Effector memory CD8-positive, alpha-beta T cell (primary cell): ENCODE measurements at regions not wholly inside any gene's neighbourhood (a gene's known extent, or its start where the extent isn't known, plus 50 kb on each side); places are given as distances from the start of the nearest gene placed in this dataset.
"Not testable (repeated sequence)": the region's sequence is repeated elsewhere in the genome, so short reads cannot be mapped to it uniquely, and the experiment has no call there.

Experiments
- ATAC-seq: fragments of 150-1000 bp; cut with Tn5 transposase; replicated peaks from 2 replicates; pipeline ENCODE4 v1.10.0; 2021; ENCODE audit warnings: mild to moderate bottlenecking, moderate library complexity
- DNase-seq, 3 experiments: peaks; one replicate each; pipeline ENCODE4 v3.0.0; 2021
- H3K27ac Mint-ChIP-seq, 2 donors: one replicate each; pipeline ENCODE4 v1.8.0; 2022; ENCODE audit warnings: mild to moderate bottlenecking in 2 of 2, mixed read lengths in 2 of 2, moderate library complexity in 2 of 2
- H3K27me3 Mint-ChIP-seq, 2 donors: one replicate each; pipeline ENCODE4 v1.8.0; 2022; ENCODE audit warnings: mixed read lengths in 2 of 2
- H3K36me3 Mint-ChIP-seq: one replicate; pipeline ENCODE4 v1.8.0; 2022; ENCODE audit warnings: mild to moderate bottlenecking, moderate library complexity, mixed read lengths; ENCODE audit not compliant: insufficient read depth
- H3K4me1 Mint-ChIP-seq, 2 donors: one replicate each; pipeline ENCODE4 v1.8.0; 2022; ENCODE audit warnings: low read depth in 2 of 2, mixed read lengths in 2 of 2
- H3K4me3 Mint-ChIP-seq, 2 donors: one replicate each; pipeline ENCODE4 v1.8.0; 2022; ENCODE audit warnings: mild to moderate bottlenecking in 2 of 2, mixed read lengths in 2 of 2, moderate library complexity in 2 of 2
- H3K9me3 Mint-ChIP-seq, 2 donors: one replicate each; pipeline ENCODE4 v1.8.0; 2022; ENCODE audit warnings: mixed read lengths in 2 of 2

- no peaks in the 10 kb centered on the region for H3K9me3 Mint-ChIP-seq
- H3K27ac Mint-ChIP-seq, result no peak overlapping the region
- no peaks in the 10 kb centered on the region for H3K36me3 Mint-ChIP-seq
- ATAC-seq (no peak), DNase-seq (no peak)
- H3K27me3 Mint-ChIP-seq, result peaks cover 0 to 8% of the 10 kb centered on the region in 2 donors
- peaks cover 0 to 3% of the 10 kb centered on the region in 2 donors for H3K4me1 Mint-ChIP-seq
- H3K4me3 Mint-ChIP-seq, result no peak overlapping the region
Measured at GRCh38 chr7:140283472-140283871, 106.7 kb upstream of the KDM7A start.

- Mint-ChIP-seq H3K4me1 (peaks cover 0 to 4% of the 10 kb centered on the region in 2 donors), H3K4me3 (no peak overlapping the region), H3K27ac (no peak overlapping the region), H3K9me3 (no peaks in the 10 kb centered on the region), H3K36me3 (no peaks in the 10 kb centered on the region), H3K27me3 (peaks cover 0 to 8% of the 10 kb centered on the region in 2 donors)
- DNase-seq (no peak), ATAC-seq (no peak)
Measured at GRCh38 chr7:140281960-140282359, 105.2 kb upstream of the KDM7A start.

DNA sequence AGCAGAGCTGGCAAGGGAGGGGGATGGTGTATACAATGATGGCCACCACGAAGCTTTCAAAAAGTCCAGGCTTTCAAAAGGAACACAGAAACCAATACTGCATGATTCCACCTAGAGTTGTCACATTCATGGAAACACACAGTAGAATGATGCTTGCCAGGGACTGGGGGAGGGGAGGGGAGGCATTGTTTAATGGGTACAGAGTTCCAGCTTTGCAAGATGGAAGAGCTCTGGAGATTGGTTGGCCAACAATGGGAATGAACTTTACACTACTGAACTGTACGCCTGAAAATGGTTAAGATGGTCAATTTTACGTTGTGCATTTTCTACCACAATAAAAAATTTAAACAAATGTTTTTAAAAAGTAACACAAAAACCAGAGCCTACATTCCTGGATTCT, 104.5 kb upstream of the KDM7A start:
- no peak for DNase-seq
- no peak for ATAC-seq
- Mint-ChIP-seq H3K27ac (no peak overlapping the region), H3K27me3 (peaks cover 0 to 8% of the 10 kb centered on the region in 2 donors), H3K36me3 (no peaks in the 10 kb centered on the region), H3K4me3 (no peak overlapping the region), H3K9me3 (no peaks in the 10 kb centered on the region), H3K4me1 (peaks cover 0 to 4% of the 10 kb centered on the region in 2 donors)

- Mint-ChIP-seq H3K4me3 (no peak overlapping the region), H3K9me3 (no peaks in the 10 kb centered on the region), H3K27me3 (peaks cover 0 to 8% of the 10 kb centered on the region in 2 donors), H3K4me1 (peaks cover 0 to 4% of the 10 kb centered on the region in 2 donors), H3K36me3 (no peaks in the 10 kb centered on the region), H3K27ac (no peak overlapping the region)
- no peak for DNase-seq
- ATAC-seq, result no peak
Measured at GRCh38 chr7:140276001-140276400, 99.2 kb upstream of the KDM7A start.

- H3K4me3 Mint-ChIP-seq, result no peak overlapping the region
- ATAC-seq (no peak), DNase-seq (no peak)
- H3K9me3 Mint-ChIP-seq, result no peaks in the 10 kb centered on the region
- H3K27ac Mint-ChIP-seq, result no peak overlapping the region
- H3K27me3 Mint-ChIP-seq, result peaks cover 0 to 4% of the 10 kb centered on the region in 2 donors
- H3K4me1 Mint-ChIP-seq, result peaks cover 0 to 4% of the 10 kb centered on the region in 2 donors
- H3K36me3 Mint-ChIP-seq, result no peaks in the 10 kb centered on the region
Measured at GRCh38 chr7:140275069-140275965, 98.5 kb upstream of the KDM7A start.

- H3K36me3 Mint-ChIP-seq, result no peaks in the 10 kb centered on the region
- peaks cover 4 to 5% of the 10 kb centered on the region in 2 donors for H3K4me1 Mint-ChIP-seq
- no peaks in the 10 kb centered on the region for H3K27me3 Mint-ChIP-seq
- no peaks in the 10 kb centered on the region for H3K9me3 Mint-ChIP-seq
- no peak overlapping the region for H3K4me3 Mint-ChIP-seq
- ATAC-seq, result no peak
- DNase-seq, result no peak
- H3K27ac Mint-ChIP-seq, result no peak overlapping the region
Measured at GRCh38 chr7:140273417-140273816, 96.6 kb upstream of the KDM7A start.

DNA sequence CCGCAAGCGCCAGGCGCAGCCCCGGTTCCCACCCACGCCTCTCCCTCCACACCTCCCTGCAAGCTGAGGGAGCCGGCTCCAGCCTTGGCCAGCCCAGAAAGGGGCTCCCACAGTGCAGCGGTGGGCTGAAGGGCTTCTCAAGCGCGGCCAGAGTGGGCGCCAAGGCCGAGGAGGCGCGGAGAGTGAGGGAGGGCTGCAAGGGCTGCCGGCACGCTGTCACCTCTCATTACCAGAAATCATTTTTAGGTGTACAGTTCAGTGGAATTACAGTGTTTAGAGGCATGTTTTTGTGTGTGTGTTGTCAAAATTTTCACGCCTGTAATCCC, 94.8 kb upstream of the KDM7A start:
- not testable (repeated sequence) for H3K27me3 Mint-ChIP-seq, H3K36me3 Mint-ChIP-seq, H3K4me3 Mint-ChIP-seq, H3K9me3 Mint-ChIP-seq, ATAC-seq, H3K27ac Mint-ChIP-seq, DNase-seq
- peaks cover 5 to 10% of the 10 kb centered on the region in 2 donors for H3K4me1 Mint-ChIP-seq

GRCh38 chr7:140269004-140269638, 92.3 kb upstream of the KDM7A start:
- Mint-ChIP-seq H3K4me1 (peaks cover 5 to 10% of the 10 kb centered on the region in 2 donors), H3K36me3 (no peaks in the 10 kb centered on the region), H3K4me3 (peak overlapping the region; percentile 20 to 59), H3K27ac (peak overlapping the region; percentile 69 to 85), H3K9me3 (no peaks in the 10 kb centered on the region), H3K27me3 (no peaks in the 10 kb centered on the region)
- no peak for DNase-seq
- peak; percentile 87 for ATAC-seq

GRCh38 chr7:140267381-140268226, 90.8 kb upstream of the KDM7A start:
- Mint-ChIP-seq H3K9me3 (no peaks in the 10 kb centered on the region), H3K4me1 (peaks cover 16 to 18% of the 10 kb centered on the region in 2 donors), H3K27me3 (no peaks in the 10 kb centered on the region), H3K4me3 (no peak overlapping the region), H3K27ac (peak overlapping the region; percentile 69 to 85), H3K36me3 (no peaks in the 10 kb centered on the region)
- no peak for ATAC-seq
- no peak for DNase-seq

GRCh38 chr7:140263277-140263676, 86.5 kb upstream of the KDM7A start:
- Mint-ChIP-seq H3K9me3 (no peaks in the 10 kb centered on the region), H3K4me3 (peak overlapping the region; percentile 50 to 71), H3K36me3 (no peaks in the 10 kb centered on the region), H3K27ac (peak overlapping the region; percentile 76 to 89), H3K4me1 (peaks cover 14 to 29% of the 10 kb centered on the region in 2 donors), H3K27me3 (no peaks in the 10 kb centered on the region)
- DNase-seq (peak; percentile 26 to 27 (median 27)), ATAC-seq (peak; percentile 95)

DNA sequence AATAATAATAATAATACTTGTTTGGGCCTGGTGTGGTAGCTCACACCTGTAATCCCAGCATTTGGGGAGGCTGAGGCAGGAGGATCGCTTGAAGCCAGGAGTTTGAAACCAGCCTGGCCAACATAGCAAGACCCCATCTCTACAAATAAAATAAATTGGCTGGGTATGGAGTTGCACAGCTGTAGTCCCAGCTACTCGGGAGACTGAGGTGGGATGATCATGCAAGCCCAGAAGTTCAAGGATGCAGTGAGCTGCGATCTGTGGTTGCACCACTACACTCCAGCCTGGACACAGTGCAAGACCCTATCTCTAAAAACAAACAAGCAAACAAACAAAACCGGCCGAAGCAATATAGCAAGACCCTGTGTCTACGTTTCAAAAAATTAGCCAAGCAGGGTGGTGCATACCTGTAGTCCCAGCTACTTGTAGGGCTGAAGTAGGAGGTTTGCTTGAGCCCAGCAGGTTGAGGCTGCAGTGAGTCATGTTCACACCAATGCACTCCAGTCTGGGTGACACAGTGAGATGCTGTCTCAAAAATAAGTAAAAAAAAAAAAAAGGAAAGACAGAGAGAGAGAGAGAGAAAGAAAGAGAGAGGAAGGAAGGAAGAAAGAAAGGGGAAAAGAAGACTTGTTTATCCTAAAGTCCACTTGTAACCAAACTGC, 85.6 kb upstream of the KDM7A start:
- peak overlapping the region; percentile 66 to 89 for H3K27ac Mint-ChIP-seq
- ATAC-seq (peak; percentile 49), DNase-seq (no peak)
- peaks cover 14 to 24% of the 10 kb centered on the region in 2 donors for H3K4me1 Mint-ChIP-seq
- H3K9me3 Mint-ChIP-seq, result peaks cover 0 to under 1% of the 10 kb centered on the region in 2 donors
- no peaks in the 10 kb centered on the region for H3K36me3 Mint-ChIP-seq
- no peaks in the 10 kb centered on the region for H3K27me3 Mint-ChIP-seq
- H3K4me3 Mint-ChIP-seq, result peak overlapping the region; percentile 22 to 44

DNA sequence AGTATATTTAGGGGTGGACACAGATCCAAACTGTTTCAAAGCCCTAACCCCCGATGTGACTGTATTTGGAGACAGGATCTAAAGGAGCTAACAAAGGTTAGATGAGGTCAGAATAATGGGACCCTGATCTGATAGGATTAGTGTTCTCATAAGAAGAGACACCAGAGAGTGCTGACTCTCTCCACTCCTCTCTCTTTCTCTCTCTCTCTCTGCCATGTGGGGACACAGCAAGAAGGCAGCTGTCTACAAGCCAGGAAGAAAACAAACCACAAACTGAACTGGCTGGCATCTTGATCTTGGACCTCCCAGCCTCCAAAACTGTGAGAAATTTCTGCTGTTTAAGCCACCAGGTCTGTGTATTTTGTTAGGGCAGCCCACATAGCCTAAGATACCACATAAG, 84.7 kb upstream of the KDM7A start:
- Mint-ChIP-seq H3K27me3 (no peaks in the 10 kb centered on the region), H3K4me3 (no peak overlapping the region), H3K27ac (peak overlapping the region; percentile 46 to 66), H3K36me3 (no peaks in the 10 kb centered on the region), H3K4me1 (peaks cover 14 to 23% of the 10 kb centered on the region in 2 donors), H3K9me3 (peaks cover 0 to 5% of the 10 kb centered on the region in 2 donors)
- ATAC-seq, result peak; percentile 21
- no peak for DNase-seq

DNA sequence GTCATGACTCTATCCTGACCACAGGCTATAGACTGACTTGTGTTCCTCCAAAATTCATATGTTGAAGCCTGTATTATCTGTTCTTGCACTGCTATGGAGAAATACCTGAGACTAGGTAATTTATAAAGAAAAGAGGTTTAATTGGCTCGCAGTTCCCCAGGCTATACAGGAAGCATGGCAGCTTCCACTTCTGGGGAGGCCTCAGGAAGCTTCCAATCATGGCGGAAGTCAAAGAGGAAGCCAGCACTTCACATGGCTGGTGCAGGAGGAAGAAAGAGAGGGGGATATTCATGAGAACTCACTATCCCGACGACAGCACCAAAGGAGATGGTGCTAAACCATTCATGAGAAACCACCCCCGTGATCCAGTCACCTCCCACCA, 84.3 kb upstream of the KDM7A start:
- Mint-ChIP-seq H3K4me1 (peaks cover 14 to 23% of the 10 kb centered on the region in 2 donors), H3K4me3 (no peak overlapping the region), H3K36me3 (no peaks in the 10 kb centered on the region), H3K27ac (peak overlapping the region in 1 of 2 donors; percentile 46), H3K27me3 (no peaks in the 10 kb centered on the region), H3K9me3 (peaks cover 0 to 5% of the 10 kb centered on the region in 2 donors)
- no peak for ATAC-seq
- DNase-seq, result no peak
